HG03457 (cell line): ENCODE measurements at regions not wholly inside any gene's neighbourhood (a gene's known extent, or its start where the extent isn't known, plus 50 kb on each side); places are given as distances from the start of the nearest gene placed in this dataset.
"Not testable (repeated sequence)": the region's sequence is repeated elsewhere in the genome, so short reads cannot be mapped to it uniquely, and the experiment has no call there.

ENCODE experiments used
- ATAC-seq: cut with Tn5 transposase; IDR thresholded peaks from one replicate; pipeline ENCODE4 v1.9.1; 2021; ENCODE audit warnings: moderate number of reproducible peaks; ENCODE audit not compliant: unreplicated experiment

GRCh38 chr4:85153221-85153620, 186.7 kb upstream of the WDFY3 start:
- ATAC-seq: no peak

- no peak for ATAC-seq
Observed at GRCh38 chr4:85154591-85154990, 188.1 kb upstream of the WDFY3 start.

GRCh38 chr4:85165808-85166207, 199.3 kb upstream of the WDFY3 start:
- no peak for ATAC-seq

GRCh38 chr4:85166318-85166717, 199.8 kb upstream of the WDFY3 start:
- ATAC-seq: no peak

- no peak for ATAC-seq
Observed at GRCh38 chr4:85168234-85168834, 201.8 kb upstream of the WDFY3 start.

GRCh38 chr4:85170241-85170640, 203.8 kb upstream of the WDFY3 start:
- no peak for ATAC-seq

- ATAC-seq: no peak
Observed at GRCh38 chr4:85175190-85175589, 208.7 kb upstream of the WDFY3 start.

- ATAC-seq: no peak
Observed at GRCh38 chr4:85177092-85177491, 210.6 kb upstream of the WDFY3 start.

- no peak for ATAC-seq
Observed at GRCh38 chr4:85177679-85178078, 211.2 kb upstream of the WDFY3 start.

GRCh38 chr4:85180533-85180932, 214.0 kb upstream of the WDFY3 start:
- ATAC-seq: no peak

GRCh38 chr4:85187106-85187505, 220.6 kb upstream of the WDFY3 start:
- ATAC-seq: no peak

- ATAC-seq: not testable (repeated sequence)
Observed at GRCh38 chr4:85196015-85196414, 229.5 kb upstream of the WDFY3 start.

- ATAC-seq: no peak
Observed at GRCh38 chr4:85200106-85200505, 233.6 kb upstream of the WDFY3 start.

GRCh38 chr4:85209161-85209560, 242.7 kb upstream of the WDFY3 start:
- no peak for ATAC-seq

- no peak for ATAC-seq
Observed at GRCh38 chr4:85210353-85210752, 243.9 kb upstream of the WDFY3 start.

- not testable (repeated sequence) for ATAC-seq
Observed at GRCh38 chr4:85216571-85216970, 250.1 kb upstream of the WDFY3 start.

GRCh38 chr4:85218756-85219155, 252.3 kb upstream of the WDFY3 start:
- no peak for ATAC-seq

- no peak for ATAC-seq
Observed at GRCh38 chr4:85221606-85222005, 253.3 kb upstream of the ARHGAP24 start.

GRCh38 chr4:85222561-85222960, 252.4 kb upstream of the ARHGAP24 start:
- no peak for ATAC-seq

GRCh38 chr4:85228264-85228663, 246.7 kb upstream of the ARHGAP24 start:
- ATAC-seq: no peak

GRCh38 chr4:85233516-85233915, 241.4 kb upstream of the ARHGAP24 start:
- no peak for ATAC-seq

- ATAC-seq: no peak
Observed at GRCh38 chr4:85243857-85244256, 231.1 kb upstream of the ARHGAP24 start.

GRCh38 chr4:85244638-85245037, 230.3 kb upstream of the ARHGAP24 start:
- no peak for ATAC-seq
